Superior temporal gyrus (tissue), 1 donor: ENCODE measurements at regions not wholly inside any gene's neighbourhood (a gene's known extent, or its start where the extent isn't known, plus 50 kb on each side); places are given as distances from the start of the nearest gene placed in this dataset.
A peak's percentile ranks its signal among the peaks of the same experiment; 100 is the strongest.
"Not testable (repeated sequence)": the region's sequence is repeated elsewhere in the genome, so short reads cannot be mapped to it uniquely, and the experiment has no call there.

Experiments used
- DNase-seq: peaks from one replicate; pipeline ENCODE4 v3.0.0-alpha.2; 2016; ENCODE audit errors: extremely low spot score

DNA sequence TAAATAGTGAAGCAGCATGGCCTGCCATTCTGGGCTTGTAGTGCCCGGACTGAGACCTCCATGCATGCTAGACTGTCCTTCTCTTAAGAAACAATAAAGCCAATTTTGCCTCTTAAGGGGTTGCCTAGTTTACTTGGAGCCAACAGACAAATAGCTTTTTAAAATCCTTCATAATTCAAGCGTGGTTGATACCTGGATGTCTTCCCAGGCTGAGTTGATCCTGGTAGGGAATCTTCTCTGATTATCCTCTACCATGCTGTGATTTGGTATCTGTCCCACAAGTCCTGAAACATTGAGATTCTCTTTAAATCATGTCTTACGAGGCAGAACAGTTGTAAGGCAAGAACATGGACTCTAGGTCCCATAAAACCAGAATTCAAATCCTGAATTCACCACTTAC lies 359.6 kb upstream of the CCL2 start:
- no peak for DNase-seq

- DNase-seq: no peak
These were observed 358.8 kb upstream of the CCL2 start for GRCh38 chr17:33896263-33896662.

DNA sequence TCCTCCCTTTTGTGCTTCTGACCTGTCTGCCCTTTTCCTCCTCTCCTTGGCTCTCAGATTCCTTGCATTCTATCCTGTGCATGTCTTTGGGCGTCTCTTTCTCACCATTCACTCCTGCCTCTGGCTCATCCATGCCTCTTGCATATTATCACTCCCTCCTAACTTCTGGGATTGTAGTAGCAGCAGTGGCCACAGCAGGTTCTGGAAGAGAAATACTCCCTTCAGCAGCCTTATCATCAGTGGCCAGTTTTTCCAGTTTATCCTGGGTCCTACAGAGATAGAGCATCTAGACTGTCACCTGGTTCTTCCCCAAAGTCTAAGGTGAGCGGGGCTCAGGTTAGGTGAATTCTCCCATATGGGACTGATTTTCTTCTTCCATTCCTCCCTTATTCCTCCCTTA lies 354.0 kb upstream of the CCL2 start:
- no peak for DNase-seq

DNA sequence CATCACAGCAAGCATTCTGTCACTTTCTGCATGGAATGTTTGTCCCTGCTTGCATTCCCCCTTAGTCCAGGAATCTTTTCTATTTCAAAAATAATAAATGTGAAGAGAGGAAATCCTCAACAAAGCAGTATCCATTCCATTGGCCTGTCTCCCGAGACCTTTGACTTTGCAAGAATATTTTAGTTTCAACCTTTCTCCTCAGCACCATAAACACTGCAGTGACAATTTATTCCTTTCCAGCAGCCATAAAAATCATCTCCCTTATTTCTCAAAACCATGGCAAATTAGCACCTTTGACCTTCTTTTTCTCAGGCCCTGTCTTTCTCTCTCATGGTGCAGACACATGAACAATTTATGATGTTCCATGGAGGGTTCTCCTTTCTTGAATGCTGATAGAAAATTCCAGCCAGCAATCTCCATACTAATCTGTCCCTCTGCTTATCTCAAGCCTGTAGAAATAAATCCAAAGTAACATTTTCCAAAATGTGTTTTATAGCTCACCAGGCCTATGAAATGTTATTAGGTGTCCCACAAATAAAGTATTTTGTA lies 352.1 kb upstream of the CCL2 start:
- DNase-seq: no peak

DNA sequence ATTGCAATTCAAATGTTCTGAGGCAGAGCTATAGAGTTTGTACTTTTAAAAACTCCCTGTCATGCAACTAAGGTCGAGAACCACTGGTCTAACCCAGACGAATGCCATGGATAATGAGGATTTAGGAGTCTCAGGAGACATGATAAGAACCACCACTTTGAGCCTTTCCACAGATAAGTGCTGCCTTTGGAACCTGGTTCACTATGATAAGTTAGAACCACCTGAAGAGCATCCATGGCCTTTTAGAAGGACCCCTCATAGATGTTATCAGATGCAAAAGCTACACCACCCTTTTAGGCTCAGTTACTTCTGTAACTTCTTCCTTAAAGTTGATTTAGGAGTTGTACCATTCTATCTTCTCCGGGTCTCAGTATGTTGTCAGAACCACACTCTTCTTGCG lies 350.6 kb upstream of the CCL2 start:
- DNase-seq: no peak

DNA sequence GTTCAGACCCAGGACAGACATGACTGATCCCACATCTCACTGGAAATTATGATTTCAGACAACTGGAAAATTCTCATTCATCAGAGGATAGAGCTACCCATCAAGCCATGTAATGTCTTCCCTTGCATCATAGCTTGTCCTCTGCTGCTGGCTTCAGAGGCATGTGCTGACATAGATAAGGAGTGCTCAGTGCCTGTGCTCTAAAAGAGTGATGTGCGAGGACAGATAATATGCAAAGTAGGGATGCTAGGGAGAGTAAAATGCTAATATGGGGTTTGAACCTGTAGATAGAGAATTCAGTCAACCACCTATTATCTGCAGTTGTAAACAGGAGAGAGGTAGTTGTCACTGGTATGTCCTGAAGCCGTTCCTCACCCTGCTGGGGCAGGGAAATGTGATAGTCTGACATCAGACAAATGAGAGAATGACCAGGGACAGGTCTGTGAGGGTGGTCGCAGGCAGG lies 349.7 kb upstream of the CCL2 start:
- DNase-seq: no peak

- no peak for DNase-seq
These were observed 346.6 kb upstream of the CCL2 start for GRCh38 chr17:33908363-33909064.

DNA sequence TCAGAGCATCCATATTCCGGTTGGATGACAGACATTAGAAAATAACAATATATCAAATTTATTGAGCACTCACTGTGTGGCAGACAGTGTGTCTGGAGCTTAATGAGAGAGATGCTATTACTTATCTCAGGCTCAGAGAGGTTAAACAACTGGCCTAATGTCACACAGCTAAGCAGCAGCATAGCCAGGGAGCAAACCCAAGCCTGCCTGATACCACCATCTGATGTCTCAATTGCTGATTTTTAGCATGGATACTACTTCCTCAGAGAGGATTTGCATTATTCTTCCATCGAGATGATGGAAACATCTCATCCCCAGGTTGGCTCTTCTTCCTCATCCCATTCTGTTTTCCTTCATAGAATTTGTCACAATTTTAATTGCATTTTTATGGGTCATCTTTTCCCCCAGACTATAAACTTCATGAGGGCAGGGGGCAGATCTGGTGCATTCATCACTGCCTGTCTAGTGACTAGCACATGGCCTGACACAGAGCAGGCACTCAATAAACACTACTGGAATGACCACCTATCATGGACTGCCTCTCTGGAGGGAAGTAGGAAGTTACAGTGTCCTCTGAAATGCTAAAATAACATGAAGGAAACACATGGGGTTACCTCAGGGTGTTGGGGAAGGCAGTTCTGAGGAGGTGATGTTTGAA lies 344.8 kb upstream of the CCL2 start:
- no peak for DNase-seq

- no peak for DNase-seq
These were observed 341.0 kb upstream of the CCL2 start for GRCh38 chr17:33914125-33914524.

- no peak for DNase-seq
These were observed 332.1 kb upstream of the CCL2 start for GRCh38 chr17:33922971-33923370.

GRCh38 chr17:33924104-33924503 lies 331.0 kb upstream of the CCL2 start:
- DNase-seq: no peak

GRCh38 chr17:33925649-33926048 lies 329.4 kb upstream of the CCL2 start:
- no peak for DNase-seq

- DNase-seq: peak; percentile 45
These were observed 327.4 kb upstream of the CCL2 start for GRCh38 chr17:33927732-33928133.

GRCh38 chr17:33929181-33929724 lies 325.8 kb upstream of the CCL2 start:
- DNase-seq: no peak

DNA sequence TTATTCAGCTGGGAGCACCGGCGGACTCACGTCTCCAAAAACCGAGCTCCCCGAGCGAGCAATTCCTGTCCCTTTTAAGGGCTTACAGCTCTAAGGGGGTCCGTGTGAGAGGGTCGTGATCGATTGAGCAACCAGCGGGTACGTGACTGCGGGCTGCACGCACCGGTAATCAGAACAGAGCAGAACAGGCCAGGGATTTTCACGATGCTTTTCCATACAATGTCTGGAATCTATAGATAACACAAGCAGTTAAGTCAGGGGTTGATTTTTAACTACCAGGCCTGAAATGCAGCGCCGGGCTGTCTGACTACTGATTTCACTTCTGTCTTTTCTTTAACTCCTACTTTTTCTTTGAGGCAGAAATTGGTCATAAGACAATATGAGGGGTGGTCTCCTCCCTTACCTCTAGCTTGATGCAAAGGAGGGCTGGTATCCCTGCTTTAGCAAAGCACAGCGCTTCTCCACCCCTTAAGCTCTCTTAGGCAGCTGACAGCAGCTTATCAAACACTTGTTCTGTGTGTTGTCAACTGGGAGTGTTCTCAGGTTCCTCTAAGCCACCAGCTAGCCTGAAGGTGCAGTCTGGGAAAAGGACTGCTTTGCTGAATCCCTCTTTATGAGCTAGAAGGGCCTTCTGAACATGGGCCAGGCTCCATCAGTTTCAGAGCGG lies 323.8 kb upstream of the CCL2 start:
- DNase-seq: not testable (repeated sequence)

- no peak for DNase-seq
These were observed 322.1 kb upstream of the CCL2 start for GRCh38 chr17:33932996-33933395.

GRCh38 chr17:33933576-33933975 lies 321.5 kb upstream of the CCL2 start:
- no peak for DNase-seq

DNA sequence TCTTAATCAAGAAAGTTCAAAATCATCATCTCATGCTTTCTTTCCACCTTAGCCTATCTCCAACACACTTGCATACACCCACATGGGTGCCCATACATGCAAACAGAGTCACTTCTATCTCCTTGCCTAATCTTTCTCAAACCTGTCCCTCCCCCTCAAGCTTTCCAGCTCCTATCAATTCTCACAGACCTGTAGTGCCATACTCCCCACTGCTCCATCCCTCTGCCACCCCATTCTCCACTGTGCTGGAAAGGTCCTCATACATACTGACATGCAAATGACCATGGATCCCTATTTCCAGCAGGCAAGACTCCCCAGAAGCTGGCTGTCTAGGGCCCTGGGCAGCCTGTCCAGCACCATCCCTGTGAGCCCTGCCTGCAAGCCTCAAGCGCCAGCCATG lies 320.4 kb upstream of the CCL2 start:
- no peak for DNase-seq

- DNase-seq: no peak
These were observed 319.3 kb upstream of the CCL2 start for GRCh38 chr17:33935822-33936221.

GRCh38 chr17:33936764-33937163 lies 318.3 kb upstream of the CCL2 start:
- no peak for DNase-seq

- DNase-seq: no peak
These were observed 315.1 kb upstream of the CCL2 start for GRCh38 chr17:33939959-33940358.

DNA sequence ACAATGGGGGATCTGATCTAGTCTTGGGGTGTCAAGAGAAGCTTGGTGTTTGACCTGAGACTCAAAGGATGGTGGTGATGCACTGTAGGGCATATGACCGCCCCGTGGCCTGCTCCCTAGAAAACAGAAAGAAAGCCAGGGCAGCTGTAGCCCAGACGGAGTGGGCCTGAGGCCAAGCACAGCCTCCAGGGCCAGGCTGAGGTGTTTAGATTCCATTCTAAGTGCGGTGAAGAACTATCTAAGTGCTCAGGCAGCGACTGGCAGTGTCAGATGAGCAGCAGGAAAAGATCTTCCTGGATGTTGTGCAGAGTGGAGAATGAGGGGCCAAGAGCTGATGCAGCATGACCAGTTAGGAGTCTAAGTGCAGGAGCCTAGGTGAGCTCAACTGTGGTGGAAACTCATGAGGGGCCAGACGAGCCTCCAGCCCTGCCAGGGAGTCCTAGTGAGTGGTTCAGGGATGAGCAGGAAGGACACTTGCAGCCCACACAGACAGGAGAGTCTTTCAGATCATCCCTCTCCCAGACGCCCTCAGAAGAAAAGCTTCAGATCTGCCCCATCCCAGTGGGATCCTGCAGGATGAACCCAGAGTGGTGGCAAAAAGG lies 314.2 kb upstream of the CCL2 start:
- no peak for DNase-seq
